ENCODE measurements at regions not wholly inside any gene's neighbourhood (a gene's known extent, or its start where the extent isn't known, plus 50 kb on each side); places are given as distances from the start of the nearest gene placed in this dataset.

GRCh38 chr6:110534731-110535492 lies 58.5 kb upstream of the SLC22A16 start:
- DNase-seq = no peak
- no peak overlapping the region for H3K27ac ChIP-seq
- no peaks in the 10 kb centered on the region for H3K36me3 ChIP-seq
- no peaks in the 10 kb centered on the region for H3K27me3 ChIP-seq (ENCODE audit: insufficient read depth, low read depth, severe bottlenecking)
- TF ChIP-seq, protein P1, sequence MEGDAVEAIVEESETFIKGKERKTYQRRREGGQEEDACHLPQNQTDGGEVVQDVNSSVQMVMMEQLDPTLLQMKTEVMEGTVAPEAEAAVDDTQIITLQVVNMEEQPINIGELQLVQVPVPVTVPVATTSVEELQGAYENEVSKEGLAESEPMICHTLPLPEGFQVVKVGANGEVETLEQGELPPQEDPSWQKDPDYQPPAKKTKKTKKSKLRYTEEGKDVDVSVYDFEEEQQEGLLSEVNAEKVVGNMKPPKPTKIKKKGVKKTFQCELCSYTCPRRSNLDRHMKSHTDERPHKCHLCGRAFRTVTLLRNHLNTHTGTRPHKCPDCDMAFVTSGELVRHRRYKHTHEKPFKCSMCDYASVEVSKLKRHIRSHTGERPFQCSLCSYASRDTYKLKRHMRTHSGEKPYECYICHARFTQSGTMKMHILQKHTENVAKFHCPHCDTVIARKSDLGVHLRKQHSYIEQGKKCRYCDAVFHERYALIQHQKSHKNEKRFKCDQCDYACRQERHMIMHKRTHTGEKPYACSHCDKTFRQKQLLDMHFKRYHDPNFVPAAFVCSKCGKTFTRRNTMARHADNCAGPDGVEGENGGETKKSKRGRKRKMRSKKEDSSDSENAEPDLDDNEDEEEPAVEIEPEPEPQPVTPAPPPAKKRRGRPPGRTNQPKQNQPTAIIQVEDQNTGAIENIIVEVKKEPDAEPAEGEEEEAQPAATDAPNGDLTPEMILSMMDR (IDR thresholded peaks at IDR 0.05; ENCODE audit: low read depth, low read length) = no peak
- H3K4me3 ChIP-seq (ENCODE audit: low read depth, low read length) = no peak overlapping the region
- H3K9me3 ChIP-seq (ENCODE audit: severe bottlenecking) = no peaks in the 10 kb centered on the region

DNA sequence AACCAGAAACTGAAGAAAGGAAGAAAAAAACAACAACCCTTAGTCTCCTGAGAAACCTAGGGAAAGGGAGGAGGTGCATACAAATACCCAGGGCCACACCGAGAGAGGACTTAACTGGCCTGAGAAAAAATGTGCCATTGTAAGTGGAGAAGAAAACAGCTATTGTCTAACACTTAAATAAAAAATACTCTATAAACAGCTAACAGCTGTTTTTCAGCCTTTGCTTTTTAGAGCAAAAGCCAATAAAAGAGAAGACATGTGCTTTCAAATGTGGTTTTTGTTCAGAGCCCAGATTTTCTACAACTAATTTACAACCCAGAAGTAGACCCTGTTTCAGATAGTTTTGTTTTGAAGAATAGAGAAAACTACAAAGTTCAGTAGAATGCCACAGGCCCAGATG lies 56.0 kb upstream of the SLC22A16 start:
- H3K4me3 ChIP-seq (ENCODE audit: low read depth, low read length) = no peak overlapping the region
- no peaks in the 10 kb centered on the region for H3K27me3 ChIP-seq (ENCODE audit: insufficient read depth, low read depth, severe bottlenecking)
- no peak for DNase-seq
- no peaks in the 10 kb centered on the region for H3K36me3 ChIP-seq
- TF ChIP-seq, protein P1 (IDR thresholded peaks at IDR 0.05; ENCODE audit: low read depth, low read length) = no peak
- no peaks in the 10 kb centered on the region for H3K9me3 ChIP-seq (ENCODE audit: severe bottlenecking)
- H3K27ac ChIP-seq = no peak overlapping the region

- Histone ChIP-seq H3K4me3 (ENCODE audit: low read depth, low read length) (no peak overlapping the region), H3K9me3 (ENCODE audit: severe bottlenecking) (no peaks in the 10 kb centered on the region), H3K27me3 (ENCODE audit: insufficient read depth, low read depth, severe bottlenecking) (no peaks in the 10 kb centered on the region), H3K36me3 (no peaks in the 10 kb centered on the region), H3K27ac (no peak overlapping the region)
- TF ChIP-seq, protein P1 (IDR thresholded peaks at IDR 0.05; ENCODE audit: low read depth, low read length) = no peak
- DNase-seq = no peak
Measured at GRCh38 chr6:110530671-110531070, 54.3 kb upstream of the SLC22A16 start.

- Histone ChIP-seq H3K9me3 (ENCODE audit: severe bottlenecking) (no peaks in the 10 kb centered on the region), H3K36me3 (no peaks in the 10 kb centered on the region), H3K4me3 (ENCODE audit: low read depth, low read length) (no peak overlapping the region), H3K27ac (no peak overlapping the region), H3K27me3 (ENCODE audit: insufficient read depth, low read depth, severe bottlenecking) (no peaks in the 10 kb centered on the region)
- no peak for DNase-seq
- TF ChIP-seq, protein P1 (IDR thresholded peaks at IDR 0.05; ENCODE audit: low read depth, low read length) = no peak
Measured at GRCh38 chr6:110529907-110530306, 53.5 kb upstream of the SLC22A16 start.

GRCh38 chr6:110529355-110529754 lies 52.9 kb upstream of the SLC22A16 start:
- H3K4me3 ChIP-seq (ENCODE audit: low read depth, low read length) = no peak overlapping the region
- no peak overlapping the region for H3K27ac ChIP-seq
- H3K9me3 ChIP-seq (ENCODE audit: severe bottlenecking) = no peaks in the 10 kb centered on the region
- DNase-seq = no peak
- H3K27me3 ChIP-seq (ENCODE audit: insufficient read depth, low read depth, severe bottlenecking) = no peaks in the 10 kb centered on the region
- H3K36me3 ChIP-seq = no peaks in the 10 kb centered on the region
- TF ChIP-seq, protein P1 (IDR thresholded peaks at IDR 0.05; ENCODE audit: low read depth, low read length) = no peak

- H3K36me3 ChIP-seq = no peaks in the 10 kb centered on the region
- H3K4me3 ChIP-seq (ENCODE audit: low read depth, low read length) = no peak overlapping the region
- TF ChIP-seq, protein P1 (IDR thresholded peaks at IDR 0.05; ENCODE audit: low read depth, low read length) = no peak
- H3K27me3 ChIP-seq (ENCODE audit: insufficient read depth, low read depth, severe bottlenecking) = no peaks in the 10 kb centered on the region
- no peaks in the 10 kb centered on the region for H3K9me3 ChIP-seq (ENCODE audit: severe bottlenecking)
- H3K27ac ChIP-seq = no peak overlapping the region
- DNase-seq = no peak
Measured at GRCh38 chr6:110528930-110529325, 52.5 kb upstream of the SLC22A16 start.

Data from WERI-Rb-1 (cell line).